ENCODE measurements at regions not wholly inside any gene's neighbourhood (a gene's known extent, or its start where the extent isn't known, plus 50 kb on each side); places are given as distances from the start of the nearest gene placed in this dataset.
A peak's percentile ranks its signal among the peaks of the same experiment; 100 is the strongest.

- no peaks in the 10 kb centered on the region for H3K9me3 ChIP-seq (ENCODE audit: low read length)
- no peaks in the 10 kb centered on the region for H3K79me2 ChIP-seq (ENCODE audit: insufficient read depth, low read length)
- no peak overlapping the region for H2AFZ ChIP-seq (ENCODE audit: low read length)
- H3K9me2 ChIP-seq (ENCODE audit: low read depth, low read length) = no peaks in the 10 kb centered on the region
- H3K4me1 ChIP-seq (ENCODE audit: insufficient read depth, low read length, severe bottlenecking) = no peaks in the 10 kb centered on the region
- H3K36me3 ChIP-seq (ENCODE audit: insufficient read depth, low read length) = no peaks in the 10 kb centered on the region
- H3K4me2 ChIP-seq (ENCODE audit: low read length) = no peak overlapping the region
- no peaks in the 10 kb centered on the region for H3F3A ChIP-seq (ENCODE audit: insufficient read depth, low read length)
- H3K9ac ChIP-seq (ENCODE audit: low read length) = no peak overlapping the region
- no peak overlapping the region for H3K27ac ChIP-seq (ENCODE audit: low read depth, low read length, poor library complexity, severe bottlenecking)
- H4K20me1 ChIP-seq (ENCODE audit: insufficient read depth, low read length) = no peaks in the 10 kb centered on the region
- TF ChIP-seq CTCF (IDR thresholded peaks at IDR 0.05; ENCODE audit: low read length) (no peak), EZH2 (IDR thresholded peaks at IDR 0.05; ENCODE audit: borderline replicate concordance, low read length) (no peak)
- H3K27me3 ChIP-seq (ENCODE audit: insufficient read depth, low read length) = no peaks in the 10 kb centered on the region
- H3K4me3 ChIP-seq (ENCODE audit: low read depth, low read length, poor library complexity, severe bottlenecking) = no peak overlapping the region
These were observed 115.7 kb upstream of the TJP1 start for GRCh38 chr15:29937956-29938355.

GRCh38 chr15:29936353-29937049, 114.2 kb upstream of the TJP1 start:
- Histone ChIP-seq H3K9ac (ENCODE audit: low read length) (no peak overlapping the region), H3K79me2 (ENCODE audit: insufficient read depth, low read length) (no peaks in the 10 kb centered on the region), H3K4me3 (ENCODE audit: low read depth, low read length, poor library complexity, severe bottlenecking) (no peak overlapping the region), H3K4me1 (ENCODE audit: insufficient read depth, low read length, severe bottlenecking) (no peaks in the 10 kb centered on the region), H3K9me2 (ENCODE audit: low read depth, low read length) (no peaks in the 10 kb centered on the region), H3K9me3 (ENCODE audit: low read length) (no peaks in the 10 kb centered on the region), H2AFZ (ENCODE audit: low read length) (no peak overlapping the region), H3F3A (ENCODE audit: insufficient read depth, low read length) (no peaks in the 10 kb centered on the region), H3K36me3 (ENCODE audit: insufficient read depth, low read length) (no peaks in the 10 kb centered on the region), H3K4me2 (ENCODE audit: low read length) (no peak overlapping the region), H3K27me3 (ENCODE audit: insufficient read depth, low read length) (no peaks in the 10 kb centered on the region), H3K27ac (ENCODE audit: low read depth, low read length, poor library complexity, severe bottlenecking) (no peak overlapping the region), H4K20me1 (ENCODE audit: insufficient read depth, low read length) (no peaks in the 10 kb centered on the region)
- no peak for TF ChIP-seq CTCF (IDR thresholded peaks at IDR 0.05; ENCODE audit: low read length)
- TF ChIP-seq EZH2 (IDR thresholded peaks at IDR 0.05; ENCODE audit: borderline replicate concordance, low read length) = no peak

GRCh38 chr15:29935296-29936004, 113.2 kb upstream of the TJP1 start:
- H3K9ac ChIP-seq (ENCODE audit: low read length) = no peak overlapping the region
- no peaks in the 10 kb centered on the region for H3K4me1 ChIP-seq (ENCODE audit: insufficient read depth, low read length, severe bottlenecking)
- H3K4me3 ChIP-seq (ENCODE audit: low read depth, low read length, poor library complexity, severe bottlenecking) = no peak overlapping the region
- H2AFZ ChIP-seq (ENCODE audit: low read length) = no peak overlapping the region
- H3K79me2 ChIP-seq (ENCODE audit: insufficient read depth, low read length) = no peaks in the 10 kb centered on the region
- TF ChIP-seq CTCF (IDR thresholded peaks at IDR 0.05; ENCODE audit: low read length) (peak; percentile 37; the same call in 1 of the 2 replicates), EZH2 (IDR thresholded peaks at IDR 0.05; ENCODE audit: borderline replicate concordance, low read length) (no peak)
- H4K20me1 ChIP-seq (ENCODE audit: insufficient read depth, low read length) = no peaks in the 10 kb centered on the region
- H3K9me2 ChIP-seq (ENCODE audit: low read depth, low read length) = no peaks in the 10 kb centered on the region
- no peaks in the 10 kb centered on the region for H3K27me3 ChIP-seq (ENCODE audit: insufficient read depth, low read length)
- no peak overlapping the region for H3K4me2 ChIP-seq (ENCODE audit: low read length)
- no peak overlapping the region for H3K27ac ChIP-seq (ENCODE audit: low read depth, low read length, poor library complexity, severe bottlenecking)
- no peaks in the 10 kb centered on the region for H3K36me3 ChIP-seq (ENCODE audit: insufficient read depth, low read length)
- no peaks in the 10 kb centered on the region for H3K9me3 ChIP-seq (ENCODE audit: low read length)
- H3F3A ChIP-seq (ENCODE audit: insufficient read depth, low read length) = no peaks in the 10 kb centered on the region
